ENCODE measurements at regions not wholly inside any gene's neighbourhood (a gene's known extent, or its start where the extent isn't known, plus 50 kb on each side); places are given as distances from the start of the nearest gene placed in this dataset.

- Mint-ChIP-seq H3K27ac (ENCODE audit: unreplicated experiment) (no peak overlapping the region), H3K27me3 (ENCODE audit: unreplicated experiment) (no peaks in the 10 kb centered on the region), H3K36me3 (ENCODE audit: unreplicated experiment) (no peaks in the 10 kb centered on the region), H3K4me1 (ENCODE audit: unreplicated experiment) (no peaks in the 10 kb centered on the region), H3K4me3 (ENCODE audit: unreplicated experiment) (no peak overlapping the region), H3K9me3 (ENCODE audit: unreplicated experiment) (peaks cover 17% of the 10 kb centered on the region)
- DNase-seq (ENCODE audit: extremely low spot score, unreplicated experiment), result no peak
- TF ChIP-seq CTCF (IDR thresholded peaks at IDR 0.05), result no peak
These were observed 194.7 kb downstream of the URI1 start for GRCh38 chr19:30136611-30137195.

GRCh38 chr19:30137747-30138146 is 195.7 kb downstream of the URI1 start:
- H3K27ac Mint-ChIP-seq (ENCODE audit: unreplicated experiment), result no peak overlapping the region
- TF ChIP-seq CTCF (IDR thresholded peaks at IDR 0.05), result no peak
- no peak for DNase-seq (ENCODE audit: extremely low spot score, unreplicated experiment)
- no peaks in the 10 kb centered on the region for H3K36me3 Mint-ChIP-seq (ENCODE audit: unreplicated experiment)
- peaks cover 17% of the 10 kb centered on the region for H3K9me3 Mint-ChIP-seq (ENCODE audit: unreplicated experiment)
- H3K4me3 Mint-ChIP-seq (ENCODE audit: unreplicated experiment), result no peak overlapping the region
- no peaks in the 10 kb centered on the region for H3K27me3 Mint-ChIP-seq (ENCODE audit: unreplicated experiment)
- no peaks in the 10 kb centered on the region for H3K4me1 Mint-ChIP-seq (ENCODE audit: unreplicated experiment)

- Mint-ChIP-seq H3K4me1 (ENCODE audit: unreplicated experiment) (no peaks in the 10 kb centered on the region), H3K27me3 (ENCODE audit: unreplicated experiment) (no peaks in the 10 kb centered on the region), H3K27ac (ENCODE audit: unreplicated experiment) (no peak overlapping the region), H3K4me3 (ENCODE audit: unreplicated experiment) (no peak overlapping the region), H3K36me3 (ENCODE audit: unreplicated experiment) (no peaks in the 10 kb centered on the region), H3K9me3 (ENCODE audit: unreplicated experiment) (peaks cover 5% of the 10 kb centered on the region)
- TF ChIP-seq CTCF (IDR thresholded peaks at IDR 0.05), result no peak
- DNase-seq (ENCODE audit: extremely low spot score, unreplicated experiment), result no peak
These were observed 202.3 kb downstream of the URI1 start for GRCh38 chr19:30144242-30144758.

GRCh38 chr19:30144802-30145201 is 202.8 kb downstream of the URI1 start:
- no peaks in the 10 kb centered on the region for H3K36me3 Mint-ChIP-seq (ENCODE audit: unreplicated experiment)
- no peaks in the 10 kb centered on the region for H3K27me3 Mint-ChIP-seq (ENCODE audit: unreplicated experiment)
- no peaks in the 10 kb centered on the region for H3K4me1 Mint-ChIP-seq (ENCODE audit: unreplicated experiment)

GRCh38 chr19:30145467-30145866 is 203.4 kb downstream of the URI1 start:
- DNase-seq (ENCODE audit: extremely low spot score, unreplicated experiment), result no peak
- no peaks in the 10 kb centered on the region for H3K36me3 Mint-ChIP-seq (ENCODE audit: unreplicated experiment)
- H3K4me1 Mint-ChIP-seq (ENCODE audit: unreplicated experiment), result no peaks in the 10 kb centered on the region
- no peak overlapping the region for H3K27ac Mint-ChIP-seq (ENCODE audit: unreplicated experiment)
- H3K27me3 Mint-ChIP-seq (ENCODE audit: unreplicated experiment), result no peaks in the 10 kb centered on the region
- no peak overlapping the region for H3K4me3 Mint-ChIP-seq (ENCODE audit: unreplicated experiment)
- no peaks in the 10 kb centered on the region for H3K9me3 Mint-ChIP-seq (ENCODE audit: unreplicated experiment)
- TF ChIP-seq CTCF (IDR thresholded peaks at IDR 0.05), result no peak

More at GRCh38 chr19:30144802-30145201, 202.8 kb downstream of the URI1 start:
- Mint-ChIP-seq H3K9me3 (ENCODE audit: unreplicated experiment) (peaks cover under 1% of the 10 kb centered on the region), H3K27ac (ENCODE audit: unreplicated experiment) (no peak overlapping the region), H3K4me3 (ENCODE audit: unreplicated experiment) (no peak overlapping the region)
- no peak for DNase-seq (ENCODE audit: extremely low spot score, unreplicated experiment)
- no peak for TF ChIP-seq CTCF (IDR thresholded peaks at IDR 0.05)

Measured in osteocyte (in vitro differentiated cells).